ENCODE measurements at regions not wholly inside any gene's neighbourhood (a gene's known extent, or its start where the extent isn't known, plus 50 kb on each side); places are given as distances from the start of the nearest gene placed in this dataset.

DNA sequence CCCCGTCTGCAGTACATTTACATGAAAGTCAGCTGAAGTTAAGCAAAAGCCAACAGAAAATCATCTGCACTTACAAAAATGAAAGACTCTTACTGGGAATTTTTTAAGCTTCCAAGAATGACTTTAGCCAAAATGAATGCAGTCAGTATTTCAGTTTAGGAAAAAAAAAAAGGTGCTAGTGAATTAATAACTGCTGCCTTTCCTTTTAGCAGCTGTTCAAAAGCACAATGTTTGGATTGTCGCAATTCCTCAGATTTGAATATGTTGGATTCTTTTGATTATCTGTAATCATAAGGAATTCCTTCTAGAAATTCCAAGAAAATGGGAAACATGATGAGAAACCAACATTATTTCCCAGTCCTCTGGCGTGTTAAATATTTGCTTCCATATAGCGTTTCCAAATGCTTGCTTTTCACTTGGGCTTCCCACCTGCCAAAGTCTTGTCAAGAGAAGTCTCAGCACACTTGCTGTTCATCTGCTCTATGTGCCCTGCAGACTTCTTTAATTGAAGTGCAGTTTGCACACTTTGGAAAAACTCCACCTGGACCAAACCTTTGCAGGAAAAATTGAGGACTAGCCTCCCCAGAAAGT lies 653.0 kb upstream of the SLC39A10 start:
- Histone ChIP-seq H3K4me2 (ENCODE audit: insufficient read depth, low read length) (no peak overlapping the region), H4K20me1 (replicated peaks; ENCODE audit: control insufficient read depth, extremely low read depth, insufficient read depth, low read length) (no peaks in the 10 kb centered on the region), H3K4me1 (ENCODE audit: control insufficient read depth, extremely low read depth, insufficient read depth, low read length) (no peaks in the 10 kb centered on the region), H3K4me3 (replicated peaks in 1 of 3; ENCODE audit: insufficient read depth in 1 of 3, low read depth in 1 of 3, low read length in 3 of 3) (no peak overlapping the region), H3K9ac (replicated peaks; ENCODE audit: extremely low read depth, insufficient read depth, low read length) (no peak overlapping the region), H3K79me2 (ENCODE audit: control insufficient read depth, insufficient read depth, low read length) (no peaks in the 10 kb centered on the region), H3K27me3 (ENCODE audit: control insufficient read depth in 2 of 2, insufficient read depth in 2 of 2, low read length in 2 of 2) (no peaks in the 10 kb centered on the region), H2AFZ (ENCODE audit: low read depth, low read length) (no peak overlapping the region), H3K9me1 (replicated peaks; ENCODE audit: control insufficient read depth, extremely low read depth, insufficient read depth, low read length) (no peaks in the 10 kb centered on the region), H3K36me3 (ENCODE audit: control insufficient read depth in 2 of 2, extremely low read depth in 1 of 2, insufficient read depth in 2 of 2, low read length in 2 of 2) (no peaks in the 10 kb centered on the region), H3K27ac (ENCODE audit: insufficient read depth, low read depth, low read length) (no peak overlapping the region), H3K9me3 (replicated peaks; ENCODE audit: control insufficient read depth, insufficient read depth, low read length) (peaks cover under 1% of the 10 kb centered on the region)
- TF ChIP-seq POLR2AphosphoS5 (IDR thresholded peaks at IDR 0.05; ENCODE audit: insufficient read depth, low read depth, low read length) = no peak
- intact Hi-C loops (cut with micrococcal nuclease) (no loop called here), dilution Hi-C loops (cut with MboI; ENCODE audit: extremely low pct_ligation_motif_present, low sequenced_read_pairs) (no loop called here)
- BruUV-seq (replicated peaks) = no TSS peak
- FAIRE-seq (no peak), DNase-seq (ENCODE audit: low read depth, low spot score) (no peak)
- POLR2A ChIA-PET = no interaction called here
- CTCF ChIA-PET = no interaction called here

DNA sequence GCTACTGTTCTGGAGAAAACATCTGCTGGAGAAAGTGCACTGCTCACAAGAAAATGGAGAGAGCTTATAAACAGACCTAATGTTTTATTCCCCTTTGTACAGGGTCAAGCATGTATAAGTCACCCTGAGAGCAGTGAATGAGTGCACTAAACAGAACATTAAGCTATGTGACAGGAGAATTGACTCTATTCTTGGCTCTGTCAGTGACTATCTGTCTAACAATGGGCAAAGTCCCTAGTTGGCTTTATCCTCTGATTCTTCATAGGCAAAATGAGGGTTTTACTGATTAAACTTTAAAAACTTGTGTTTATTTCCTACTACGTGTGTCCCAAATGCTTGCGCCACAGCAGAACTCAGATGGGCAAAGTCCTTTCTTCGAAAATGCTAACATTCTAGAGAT lies 655.1 kb upstream of the SLC39A10 start:
- CTCF ChIA-PET = no interaction called here
- TF ChIP-seq FOS (IDR thresholded peaks at IDR 0.05; ENCODE audit: borderline replicate concordance, insufficient read depth, low read length) (no peak), POLR2A (IDR thresholded peaks at IDR 0.05; ENCODE audit: low read depth, low read length) (no peak), EZH2 (IDR thresholded peaks at IDR 0.05; ENCODE audit: borderline replicate concordance, low read depth, low read length, severe bottlenecking) (no peak), JUN (IDR thresholded peaks at IDR 0.05; ENCODE audit: borderline replicate concordance, insufficient read depth, insufficient read length, low read depth) (no peak), POLR2AphosphoS5 (IDR thresholded peaks at IDR 0.05; ENCODE audit: insufficient read depth, low read depth, low read length) (no peak), MYC (IDR thresholded peaks at IDR 0.05; ENCODE audit: low read depth, low read length) (no peak), GATA2 (IDR thresholded peaks at IDR 0.05; ENCODE audit: insufficient read depth, insufficient read length, low read depth, low read length) (no peak)
- TF ChIP-seq, protein P1, sequence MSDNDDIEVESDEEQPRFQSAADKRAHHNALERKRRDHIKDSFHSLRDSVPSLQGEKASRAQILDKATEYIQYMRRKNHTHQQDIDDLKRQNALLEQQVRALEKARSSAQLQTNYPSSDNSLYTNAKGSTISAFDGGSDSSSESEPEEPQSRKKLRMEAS (IDR thresholded peaks at IDR 0.05; ENCODE audit: insufficient read depth, insufficient read length) = no peak
- TF ChIP-seq, protein P2, sequence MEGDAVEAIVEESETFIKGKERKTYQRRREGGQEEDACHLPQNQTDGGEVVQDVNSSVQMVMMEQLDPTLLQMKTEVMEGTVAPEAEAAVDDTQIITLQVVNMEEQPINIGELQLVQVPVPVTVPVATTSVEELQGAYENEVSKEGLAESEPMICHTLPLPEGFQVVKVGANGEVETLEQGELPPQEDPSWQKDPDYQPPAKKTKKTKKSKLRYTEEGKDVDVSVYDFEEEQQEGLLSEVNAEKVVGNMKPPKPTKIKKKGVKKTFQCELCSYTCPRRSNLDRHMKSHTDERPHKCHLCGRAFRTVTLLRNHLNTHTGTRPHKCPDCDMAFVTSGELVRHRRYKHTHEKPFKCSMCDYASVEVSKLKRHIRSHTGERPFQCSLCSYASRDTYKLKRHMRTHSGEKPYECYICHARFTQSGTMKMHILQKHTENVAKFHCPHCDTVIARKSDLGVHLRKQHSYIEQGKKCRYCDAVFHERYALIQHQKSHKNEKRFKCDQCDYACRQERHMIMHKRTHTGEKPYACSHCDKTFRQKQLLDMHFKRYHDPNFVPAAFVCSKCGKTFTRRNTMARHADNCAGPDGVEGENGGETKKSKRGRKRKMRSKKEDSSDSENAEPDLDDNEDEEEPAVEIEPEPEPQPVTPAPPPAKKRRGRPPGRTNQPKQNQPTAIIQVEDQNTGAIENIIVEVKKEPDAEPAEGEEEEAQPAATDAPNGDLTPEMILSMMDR (IDR thresholded peaks at IDR 0.05; ENCODE audit: extremely low read depth in 1 of 2, insufficient read depth in 1 of 2, low read depth in 1 of 2, low read length in 2 of 2) = no peak
- no peak for FAIRE-seq
- H4K20me1 ChIP-seq (replicated peaks; ENCODE audit: control insufficient read depth, extremely low read depth, insufficient read depth, low read length) = no peaks in the 10 kb centered on the region
- no peaks in the 10 kb centered on the region for H3K9me3 ChIP-seq (replicated peaks; ENCODE audit: control insufficient read depth, insufficient read depth, low read length)
- DNase-seq (ENCODE audit: low read depth, low spot score) = no peak
- no peak overlapping the region for H3K4me3 ChIP-seq (replicated peaks in 1 of 3; ENCODE audit: insufficient read depth in 1 of 3, low read depth in 1 of 3, low read length in 3 of 3)
- BruUV-seq (replicated peaks) = no TSS peak
- no peaks in the 10 kb centered on the region for H3K27me3 ChIP-seq (ENCODE audit: control insufficient read depth in 2 of 2, insufficient read depth in 2 of 2, low read length in 2 of 2)
- no peaks in the 10 kb centered on the region for H3K4me1 ChIP-seq (ENCODE audit: control insufficient read depth, extremely low read depth, insufficient read depth, low read length)
- no peak overlapping the region for H3K9ac ChIP-seq (replicated peaks; ENCODE audit: extremely low read depth, insufficient read depth, low read length)
- no peaks in the 10 kb centered on the region for H3K79me2 ChIP-seq (ENCODE audit: control insufficient read depth, insufficient read depth, low read length)
- POLR2A ChIA-PET = no interaction called here
- dilution Hi-C loops (cut with MboI; ENCODE audit: extremely low pct_ligation_motif_present, low sequenced_read_pairs) (no loop called here), intact Hi-C loops (cut with micrococcal nuclease) (no loop called here)
- no peaks in the 10 kb centered on the region for H3K36me3 ChIP-seq (ENCODE audit: control insufficient read depth in 2 of 2, extremely low read depth in 1 of 2, insufficient read depth in 2 of 2, low read length in 2 of 2)
- no peak overlapping the region for H2AFZ ChIP-seq (ENCODE audit: low read depth, low read length)
- no peak overlapping the region for H3K4me2 ChIP-seq (ENCODE audit: insufficient read depth, low read length)
- no peak overlapping the region for H3K27ac ChIP-seq (ENCODE audit: insufficient read depth, low read depth, low read length)
- no peaks in the 10 kb centered on the region for H3K9me1 ChIP-seq (replicated peaks; ENCODE audit: control insufficient read depth, extremely low read depth, insufficient read depth, low read length)

All from endothelial cell of umbilical vein (primary cell).